ENCODE measurements at regions not wholly inside any gene's neighbourhood (a gene's known extent, or its start where the extent isn't known, plus 50 kb on each side); places are given as distances from the start of the nearest gene placed in this dataset.

- no peak for DNase-seq (ENCODE audit: extremely low read depth, insufficient read length)
- TF ChIP-seq, protein P1, sequence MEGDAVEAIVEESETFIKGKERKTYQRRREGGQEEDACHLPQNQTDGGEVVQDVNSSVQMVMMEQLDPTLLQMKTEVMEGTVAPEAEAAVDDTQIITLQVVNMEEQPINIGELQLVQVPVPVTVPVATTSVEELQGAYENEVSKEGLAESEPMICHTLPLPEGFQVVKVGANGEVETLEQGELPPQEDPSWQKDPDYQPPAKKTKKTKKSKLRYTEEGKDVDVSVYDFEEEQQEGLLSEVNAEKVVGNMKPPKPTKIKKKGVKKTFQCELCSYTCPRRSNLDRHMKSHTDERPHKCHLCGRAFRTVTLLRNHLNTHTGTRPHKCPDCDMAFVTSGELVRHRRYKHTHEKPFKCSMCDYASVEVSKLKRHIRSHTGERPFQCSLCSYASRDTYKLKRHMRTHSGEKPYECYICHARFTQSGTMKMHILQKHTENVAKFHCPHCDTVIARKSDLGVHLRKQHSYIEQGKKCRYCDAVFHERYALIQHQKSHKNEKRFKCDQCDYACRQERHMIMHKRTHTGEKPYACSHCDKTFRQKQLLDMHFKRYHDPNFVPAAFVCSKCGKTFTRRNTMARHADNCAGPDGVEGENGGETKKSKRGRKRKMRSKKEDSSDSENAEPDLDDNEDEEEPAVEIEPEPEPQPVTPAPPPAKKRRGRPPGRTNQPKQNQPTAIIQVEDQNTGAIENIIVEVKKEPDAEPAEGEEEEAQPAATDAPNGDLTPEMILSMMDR (IDR thresholded peaks at IDR 0.05; ENCODE audit: insufficient read depth, low read length, poor library complexity, severe bottlenecking) = no peak
- Histone ChIP-seq H3K4me3 (replicated peaks; ENCODE audit: low read depth, low read length) (no peak overlapping the region), H3K27me3 (replicated peaks; ENCODE audit: control insufficient read depth, insufficient read depth, low read length) (no peaks in the 10 kb centered on the region), H3K36me3 (ENCODE audit: control insufficient read depth, insufficient read depth, low read length) (no peaks in the 10 kb centered on the region)
Observed at GRCh38 chr10:128362514-128362913, 236.3 kb upstream of the MKI67 start.

DNA sequence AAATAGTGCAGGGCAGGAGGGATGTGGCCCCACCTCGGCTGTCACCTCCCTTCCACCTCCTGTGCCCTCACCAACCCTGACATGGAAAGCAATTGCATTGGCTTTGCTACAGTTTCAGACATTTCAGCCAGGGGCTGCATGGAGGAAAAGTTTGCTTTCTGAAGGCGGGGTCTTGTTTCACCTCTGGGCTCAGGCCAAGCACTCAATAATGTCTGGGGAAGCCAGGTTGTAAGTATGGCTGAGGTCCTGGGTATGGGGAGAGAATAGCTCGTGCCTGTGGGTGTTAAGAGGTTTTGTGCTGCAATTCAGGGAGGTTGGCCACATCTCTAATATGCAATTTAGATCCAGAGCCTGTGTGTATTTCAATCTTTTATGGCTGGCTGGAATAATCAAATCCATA is 238.4 kb upstream of the MKI67 start:
- Histone ChIP-seq H3K4me3 (replicated peaks; ENCODE audit: low read depth, low read length) (no peak overlapping the region), H3K27me3 (replicated peaks; ENCODE audit: control insufficient read depth, insufficient read depth, low read length) (no peaks in the 10 kb centered on the region), H3K36me3 (ENCODE audit: control insufficient read depth, insufficient read depth, low read length) (no peaks in the 10 kb centered on the region)
- TF ChIP-seq, protein P1 (IDR thresholded peaks at IDR 0.05; ENCODE audit: insufficient read depth, low read length, poor library complexity, severe bottlenecking) = no peak
- DNase-seq (ENCODE audit: extremely low read depth, insufficient read length) = no peak

GRCh38 chr10:128365156-128365725 is 239.0 kb upstream of the MKI67 start:
- no peaks in the 10 kb centered on the region for H3K36me3 ChIP-seq (ENCODE audit: control insufficient read depth, insufficient read depth, low read length)
- no peak for DNase-seq (ENCODE audit: extremely low read depth, insufficient read length)
- H3K27me3 ChIP-seq (replicated peaks; ENCODE audit: control insufficient read depth, insufficient read depth, low read length) = no peaks in the 10 kb centered on the region
- H3K4me3 ChIP-seq (replicated peaks; ENCODE audit: low read depth, low read length) = no peak overlapping the region
- TF ChIP-seq, protein P1 (IDR thresholded peaks at IDR 0.05; ENCODE audit: insufficient read depth, low read length, poor library complexity, severe bottlenecking) = no peak

GRCh38 chr10:128367807-128368206 is 241.6 kb upstream of the MKI67 start:
- no peak for DNase-seq (ENCODE audit: extremely low read depth, insufficient read length)
- TF ChIP-seq, protein P1 (IDR thresholded peaks at IDR 0.05; ENCODE audit: insufficient read depth, low read length, poor library complexity, severe bottlenecking) = no peak
- Histone ChIP-seq H3K36me3 (ENCODE audit: control insufficient read depth, insufficient read depth, low read length) (no peaks in the 10 kb centered on the region), H3K27me3 (replicated peaks; ENCODE audit: control insufficient read depth, insufficient read depth, low read length) (no peaks in the 10 kb centered on the region), H3K4me3 (replicated peaks; ENCODE audit: low read depth, low read length) (no peak overlapping the region)

GRCh38 chr10:128369101-128369650 is 243.0 kb upstream of the MKI67 start:
- no peaks in the 10 kb centered on the region for H3K27me3 ChIP-seq (replicated peaks; ENCODE audit: control insufficient read depth, insufficient read depth, low read length)
- TF ChIP-seq, protein P1 (IDR thresholded peaks at IDR 0.05; ENCODE audit: insufficient read depth, low read length, poor library complexity, severe bottlenecking) = no peak

More at GRCh38 chr10:128369101-128369650, 243.0 kb upstream of the MKI67 start:
- Histone ChIP-seq H3K36me3 (ENCODE audit: control insufficient read depth, insufficient read depth, low read length) (no peaks in the 10 kb centered on the region), H3K4me3 (replicated peaks; ENCODE audit: low read depth, low read length) (no peak overlapping the region)
- DNase-seq (ENCODE audit: extremely low read depth, insufficient read length) = no peak

Data from GM06990 (cell line).